PC-9 (cell line): ENCODE measurements at regions not wholly inside any gene's neighbourhood (a gene's known extent, or its start where the extent isn't known, plus 50 kb on each side); places are given as distances from the start of the nearest gene placed in this dataset.

Experiments
- BruUV-seq: library from RNA; stranded (reverse); fragments of 400-500 nt; replicated peaks from 2 replicates; lab custom pipeline; 2021; lab: Mats Ljungman, UMichigan
- CTCF ChIA-PET: fragments of 300-600 bp; sonication (Branson Sonifier 250); formaldehyde crosslinking; loops from one replicate; lab custom pipeline; 2022; ENCODE audit warnings: antibody characterized with exemption; lab: Charles Lee
- POLR2A ChIA-PET: fragments of 300-600 bp; sonication (Branson Sonifier 250); formaldehyde crosslinking; loops from one replicate; lab custom pipeline; 2022; ENCODE audit warnings: antibody characterized with exemption; ENCODE audit not compliant: unreplicated experiment; lab: Charles Lee
- DNase-seq, 2 experiments: peaks; one replicate each; pipeline versions ENCODE4 v3.0.0 to v3.0.0-alpha.2; 2015 to 2022; ENCODE audit warnings: mixed read lengths in 1 of 2
- H2AFZ ChIP-seq: fragments of 200-600 bp; sonication (generic); 2 replicates; pipeline ENCODE4 v1.8.1; 2017; ENCODE audit warnings: antibody characterized with exemption
- H3F3A ChIP-seq: fragments of 200-600 bp; sonication (generic); 2 replicates; pipeline ENCODE4 v1.8.1; 2017; ENCODE audit warnings: antibody characterized with exemption, mild to moderate bottlenecking, low read depth; ENCODE audit not compliant: insufficient read depth
- H3K27ac ChIP-seq: fragments of 200-600 bp; sonication (generic); 2 replicates; pipeline ENCODE4 v1.6.1; 2016; ENCODE audit warnings: mixed run types
- H3K27me3 ChIP-seq: fragments of 200-600 bp; sonication (generic); 2 replicates; pipeline ENCODE4 v1.6.1; 2016; ENCODE audit warnings: low read depth, mixed run types; ENCODE audit not compliant: insufficient read depth
- H3K36me3 ChIP-seq: fragments of 200-600 bp; sonication (generic); 2 replicates; pipeline ENCODE4 v1.6.1; 2016; ENCODE audit warnings: low read depth, mixed run types
- H3K4me1 ChIP-seq: fragments of 200-600 bp; sonication (generic); replicated peaks from 2 replicates; pipeline ENCODE4 v1.6.1; 2016; ENCODE audit warnings: mixed run types; ENCODE audit not compliant: insufficient read depth
- H3K4me2 ChIP-seq: fragments of 200-600 bp; sonication (generic); 2 replicates; pipeline ENCODE4 v1.6.1; 2017; ENCODE audit warnings: mixed run types
- H3K4me3 ChIP-seq: fragments of 200-600 bp; sonication (generic); 2 replicates; pipeline ENCODE4 v1.6.1; 2016; ENCODE audit warnings: mixed run types
- H3K79me2 ChIP-seq: fragments of 200-600 bp; sonication (generic); 2 replicates; pipeline ENCODE4 v1.6.1; 2017; ENCODE audit warnings: low read depth, mixed run types
- H3K9me2 ChIP-seq: fragments of 200-600 bp; sonication (generic); 2 replicates; pipeline ENCODE4 v1.8.1; 2017; ENCODE audit warnings: mild to moderate bottlenecking; ENCODE audit not compliant: insufficient read depth
- H3K9me3 ChIP-seq: fragments of 200-600 bp; sonication (generic); 2 replicates; pipeline ENCODE4 v1.8.1; 2016; ENCODE audit warnings: low read depth; ENCODE audit not compliant: insufficient read depth
- H4K20me1 ChIP-seq: fragments of 200-600 bp; sonication (generic); 2 replicates; pipeline ENCODE4 v1.8.1; 2017; ENCODE audit not compliant: insufficient read depth
- CTCF ChIP-seq: fragments of 200-600 bp; sonication (generic); conservative IDR thresholded peaks from 2 replicates; pipeline ENCODE4 v1.6.1; 2017; ENCODE audit warnings: mixed run types, antibody characterized with exemption, mild to moderate bottlenecking, moderate library complexity
- EZH2 ChIP-seq: fragments of 200-600 bp; sonication (generic); IDR thresholded peaks from 2 replicates; pipeline ENCODE4 v1.8.0; 2017; ENCODE audit warnings: antibody characterized with exemption, low read depth
- intact Hi-C: fragments of 100-400 bp; cut with micrococcal nuclease; formaldehyde crosslinking; loops from one replicate; pipeline ENCODE4 v1.10.0; 2022; ENCODE audit not compliant: unreplicated experiment

GRCh38 chr9:25830381-25830780, 152.1 kb upstream of the TUSC1 start:
- Histone ChIP-seq H3K9me2 (no peaks in the 10 kb centered on the region), H4K20me1 (no peaks in the 10 kb centered on the region), H3K27ac (no peak overlapping the region), H3K9me3 (no peaks in the 10 kb centered on the region), H3K4me2 (no peak overlapping the region), H3K36me3 (no peaks in the 10 kb centered on the region), H3K4me1 (no peaks in the 10 kb centered on the region), H2AFZ (no peak overlapping the region), H3K4me3 (no peak overlapping the region), H3K79me2 (no peaks in the 10 kb centered on the region), H3K27me3 (no peaks in the 10 kb centered on the region), H3F3A (no peaks in the 10 kb centered on the region)
- no peak for DNase-seq
- TF ChIP-seq EZH2 (no peak), CTCF (no peak)
- no TSS peak for BruUV-seq
- ChIA-PET POLR2A (no interaction called here), CTCF (no interaction called here)
- intact Hi-C loops = no loop called here

GRCh38 chr9:25827626-25828025, 149.4 kb upstream of the TUSC1 start:
- Histone ChIP-seq H3K4me3 (no peak overlapping the region), H4K20me1 (no peaks in the 10 kb centered on the region), H3K9me2 (no peaks in the 10 kb centered on the region), H2AFZ (no peak overlapping the region), H3K36me3 (no peaks in the 10 kb centered on the region), H3K4me2 (no peak overlapping the region), H3F3A (no peaks in the 10 kb centered on the region), H3K27ac (no peak overlapping the region), H3K9me3 (no peaks in the 10 kb centered on the region), H3K79me2 (no peaks in the 10 kb centered on the region), H3K27me3 (no peaks in the 10 kb centered on the region), H3K4me1 (no peaks in the 10 kb centered on the region)
- BruUV-seq = no TSS peak
- no peak for TF ChIP-seq EZH2
- no peak for TF ChIP-seq CTCF
- CTCF ChIA-PET = no interaction called here
- POLR2A ChIA-PET = no interaction called here
- DNase-seq = no peak
- intact Hi-C loops = no loop called here

DNA sequence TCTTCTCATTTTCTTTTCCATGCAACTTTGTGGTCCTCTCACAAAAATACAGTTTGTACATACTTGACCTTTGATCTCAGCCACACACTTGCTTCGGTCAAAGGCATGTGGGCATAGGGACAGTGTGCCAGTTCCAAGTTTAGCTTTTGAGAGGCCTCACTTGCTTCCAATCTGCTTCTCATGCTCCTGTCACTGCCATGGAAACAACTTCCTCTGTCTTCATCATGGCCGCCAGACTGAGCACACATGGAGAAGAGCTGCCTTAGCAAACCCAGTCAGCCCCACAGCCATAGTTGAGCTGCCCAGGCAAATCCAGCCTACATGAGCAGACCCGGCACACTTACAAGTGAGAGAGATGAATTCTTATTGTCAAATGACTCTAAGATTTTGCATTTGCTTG, 138.2 kb upstream of the TUSC1 start:
- no TSS peak for BruUV-seq
- no peaks in the 10 kb centered on the region for H3K79me2 ChIP-seq
- intact Hi-C loops = no loop called here
- no peaks in the 10 kb centered on the region for H3K36me3 ChIP-seq
- H3K4me3 ChIP-seq = no peak overlapping the region
- no peaks in the 10 kb centered on the region for H3K9me3 ChIP-seq
- no peaks in the 10 kb centered on the region for H3K9me2 ChIP-seq
- no peaks in the 10 kb centered on the region for H4K20me1 ChIP-seq
- H3K4me2 ChIP-seq = no peak overlapping the region
- no peak overlapping the region for H3K27ac ChIP-seq
- POLR2A ChIA-PET = no interaction called here
- no peaks in the 10 kb centered on the region for H3K27me3 ChIP-seq
- DNase-seq = no peak
- no peak for TF ChIP-seq CTCF
- no peak for TF ChIP-seq EZH2
- no peaks in the 10 kb centered on the region for H3F3A ChIP-seq
- H2AFZ ChIP-seq = no peak overlapping the region
- no peaks in the 10 kb centered on the region for H3K4me1 ChIP-seq
- CTCF ChIA-PET = no interaction called here
